T-cell (primary cell): ENCODE measurements at regions not wholly inside any gene's neighbourhood (a gene's known extent, or its start where the extent isn't known, plus 50 kb on each side); places are given as distances from the start of the nearest gene placed in this dataset.

ENCODE experiments used
- ATAC-seq, 4 experiments: fragments of 200-7000 bp in 3 of 4; fragments of 150-1000 bp in 1 of 4; cut with Tn5 transposase; replicated peaks in 1 of 4; 1 replicate in 3 of 4; 2 replicates in 1 of 4; pipeline ENCODE4 v1.10.0; 2021; ENCODE audit warnings: moderate library complexity in 3 of 4, mild to moderate bottlenecking in 2 of 4, moderate number of reproducible peaks in 1 of 4
- CTCF ChIA-PET, 2 donors: fragments of 300-600 bp; sonication (Branson Sonifier 250); formaldehyde crosslinking; loops; one replicate each; lab custom pipeline; 2022; ENCODE audit warnings: antibody characterized with exemption in 2 of 2; lab: Charles Lee
- POLR2A ChIA-PET, 2 donors: fragments of 300-600 bp; sonication (Branson Sonifier 250); formaldehyde crosslinking; loops; one replicate each; lab custom pipeline; 2022; ENCODE audit warnings: antibody characterized with exemption in 2 of 2; lab: Charles Lee
- DNase-seq, 35 experiments: peaks; one replicate each; pipeline versions ENCODE4 v3.0.0 to v3.0.0-alpha.2; 2013 to 2023
- H3K27ac ChIP-seq: one replicate; pipeline ENCODE4 v1.5.1; 2013; ENCODE audit warnings: low read length
- H3K27me3 ChIP-seq, 2 experiments: replicated peaks in 1 of 2; 1 replicate in 1 of 2; 2 replicates in 1 of 2; pipeline versions ENCODE4 v1.6.1 to v1.7.0; 2013; ENCODE audit warnings: low read length in 1 of 2, mixed read lengths in 1 of 2; ENCODE audit not compliant: control insufficient read depth in 2 of 2, insufficient read depth in 2 of 2; ENCODE audit errors: extremely low read depth in 1 of 2
- H3K36me3 ChIP-seq, 2 donors: 1 replicate in 1 of 2; 2 replicates in 1 of 2; pipeline versions ENCODE4 v1.6.1 to v1.7.0; 2013; ENCODE audit warnings: low read length in 1 of 2; ENCODE audit not compliant: control insufficient read depth in 2 of 2, insufficient read depth in 1 of 2; ENCODE audit errors: extremely low read depth in 1 of 2
- H3K4me1 ChIP-seq, 2 experiments: 1 replicate in 1 of 2; 2 replicates in 1 of 2; pipeline versions ENCODE4 v1.6.1 to v1.7.0; 2013; ENCODE audit warnings: low read length in 2 of 2, mixed read lengths in 1 of 2; ENCODE audit not compliant: insufficient read depth in 2 of 2, control insufficient read depth in 1 of 2; ENCODE audit errors: extremely low read depth in 1 of 2
- H3K4me3 ChIP-seq, 2 donors: 1 replicate in 1 of 2; 2 replicates in 1 of 2; pipeline versions ENCODE4 v1.5.1 to v1.7.0; 2013; ENCODE audit warnings: mild to moderate bottlenecking in 2 of 2, low read length in 1 of 2, moderate library complexity in 1 of 2; ENCODE audit not compliant: control insufficient read depth in 1 of 2; ENCODE audit errors: extremely low read depth in 1 of 2
- H3K9me3 ChIP-seq: 2 replicates; pipeline ENCODE4 v1.7.0; 2013
- H3K27ac Mint-ChIP-seq, 2 donors: one replicate each; pipeline ENCODE4 v1.8.0; 2020 to 2021; ENCODE audit warnings: mild to moderate bottlenecking in 2 of 2, mixed read lengths in 2 of 2
- H3K27me3 Mint-ChIP-seq, 2 donors: one replicate each; pipeline ENCODE4 v1.8.0; 2021 to 2022; ENCODE audit warnings: mixed read lengths in 2 of 2
- H3K36me3 Mint-ChIP-seq: one replicate; pipeline ENCODE4 v1.8.0; 2021; ENCODE audit warnings: mixed read lengths
- H3K4me1 Mint-ChIP-seq, 3 donors: one replicate each; pipeline ENCODE4 v1.8.0; 2020 to 2022; ENCODE audit warnings: mixed read lengths in 3 of 3, mild to moderate bottlenecking in 1 of 3
- H3K4me3 Mint-ChIP-seq, 3 donors: one replicate each; pipeline ENCODE4 v1.8.0; 2020 to 2022; ENCODE audit warnings: mild to moderate bottlenecking in 3 of 3, mixed read lengths in 3 of 3, moderate library complexity in 3 of 3
- H3K9me3 Mint-ChIP-seq, 3 donors: one replicate each; pipeline ENCODE4 v1.8.0; 2020 to 2022; ENCODE audit warnings: mixed read lengths in 3 of 3
- WGBS: methylation state at CpG from one replicate; pipeline ENCODE4 v1.1.5; 2013; ENCODE audit warnings: missing lambda C conversion rate; ENCODE audit not compliant: insufficient coverage; 5-methylcytosine and 5-hydroxymethylcytosine counted together

DNA sequence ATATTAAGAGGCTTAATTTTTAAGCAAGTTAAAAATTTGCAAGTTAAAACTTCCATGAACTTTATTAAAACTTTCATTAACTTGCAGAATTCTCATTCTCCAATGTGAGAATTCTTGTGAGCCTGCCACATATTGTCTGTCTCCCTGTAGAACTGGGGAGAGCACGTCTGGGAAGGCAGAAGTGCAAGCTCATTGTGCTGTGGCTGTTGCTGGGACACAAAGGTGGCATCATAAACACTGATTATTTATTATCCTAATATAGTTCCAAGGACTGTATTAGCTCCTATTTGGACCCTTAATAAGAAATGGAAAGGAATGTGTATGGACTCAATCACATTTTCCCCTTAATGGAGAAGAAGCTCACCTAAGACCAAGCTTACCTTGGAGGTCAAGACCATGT, 68.7 kb upstream of the MROH9 start:
- ATAC-seq (no peak), DNase-seq (no peak)
- Mint-ChIP-seq H3K9me3 (no peaks in the 10 kb centered on the region), H3K27me3 (peaks cover 8 to 11% of the 10 kb centered on the region in 2 donors), H3K36me3 (no peaks in the 10 kb centered on the region), H3K4me1 (peaks cover 0 to 6% (median 2%) of the 10 kb centered on the region in 3 donors), H3K27ac (no peak overlapping the region), H3K4me3 (no peak overlapping the region)
- ChIA-PET POLR2A (no interaction called here), CTCF (no interaction called here)
- H3K4me1 ChIP-seq = no peaks in the 10 kb centered on the region
- H3K36me3 ChIP-seq = no peaks in the 10 kb centered on the region
- no peaks in the 10 kb centered on the region for H3K27me3 ChIP-seq
- no peaks in the 10 kb centered on the region for H3K9me3 ChIP-seq
- no peak overlapping the region for H3K27ac ChIP-seq
- WGBS = no CpG with 5 or more reads among the region's 1 CpG
- H3K4me3 ChIP-seq = no peak overlapping the region

DNA sequence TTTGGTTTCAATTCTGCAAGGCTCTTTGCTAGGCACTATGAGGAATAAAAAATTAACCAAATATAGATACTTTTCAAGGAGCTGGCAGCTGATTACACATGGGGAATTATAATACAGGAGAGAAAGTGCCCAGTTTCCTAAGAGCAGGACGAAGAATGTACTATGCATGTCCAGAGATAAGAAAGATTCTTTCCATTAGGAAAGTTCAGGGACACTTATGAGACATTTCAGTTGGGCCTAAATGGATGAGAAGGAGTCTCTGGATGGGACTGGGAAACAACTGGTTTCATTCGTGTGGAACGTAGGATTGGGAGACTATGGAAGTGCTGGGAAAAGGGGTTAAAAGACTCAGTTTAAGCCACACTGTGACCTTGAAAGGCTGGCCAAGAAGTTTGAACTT, 63.5 kb upstream of the MROH9 start:
- H3K27ac Mint-ChIP-seq = no peak overlapping the region
- no peaks in the 10 kb centered on the region for H3K9me3 Mint-ChIP-seq
- H3K4me3 Mint-ChIP-seq = no peak overlapping the region
- no peaks in the 10 kb centered on the region for H3K36me3 Mint-ChIP-seq
- Histone ChIP-seq H3K27ac (no peak overlapping the region), H3K36me3 (no peaks in the 10 kb centered on the region), H3K27me3 (no peaks in the 10 kb centered on the region), H3K4me1 (no peaks in the 10 kb centered on the region), H3K9me3 (no peaks in the 10 kb centered on the region), H3K4me3 (no peak overlapping the region)
- no peak for DNase-seq
- ChIA-PET POLR2A (interaction anchor here in 1 of 2 donors (0.6 kb wide), 1 partner anchor 945 kb away, joined by 3 read pairs; no protein-coding TSS in a partner anchor), CTCF (no interaction called here)
- WGBS = 70% methylated on average over 2 of the region's 3 CpGs
- no peak for ATAC-seq
- no peaks in the 10 kb centered on the region for H3K4me1 Mint-ChIP-seq
- H3K27me3 Mint-ChIP-seq = peaks cover 11 to 21% of the 10 kb centered on the region in 2 donors

DNA sequence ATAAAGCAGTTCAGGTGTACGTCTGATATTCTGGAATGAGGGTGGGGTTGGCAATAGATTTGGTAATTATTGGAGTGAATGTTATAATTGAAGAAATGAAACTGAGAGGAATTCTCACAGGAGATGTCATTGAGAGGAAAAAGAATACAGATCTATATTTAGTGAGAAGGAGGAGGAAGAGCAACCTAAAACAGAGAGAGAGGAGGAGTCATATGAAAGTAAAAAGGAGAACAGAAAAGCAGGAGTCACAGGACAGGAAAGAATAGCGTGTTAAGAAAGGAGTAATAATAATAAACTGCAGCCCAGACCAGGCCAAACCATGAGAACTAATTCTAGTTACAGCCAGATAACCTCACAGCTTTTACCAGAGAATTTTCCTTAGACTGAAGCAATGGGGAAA, 62.7 kb upstream of the MROH9 start:
- H3K4me3 ChIP-seq = no peak overlapping the region
- Mint-ChIP-seq H3K27me3 (peaks cover 12 to 21% of the 10 kb centered on the region in 2 donors), H3K27ac (no peak overlapping the region), H3K4me3 (no peak overlapping the region), H3K36me3 (no peaks in the 10 kb centered on the region), H3K9me3 (no peaks in the 10 kb centered on the region), H3K4me1 (no peaks in the 10 kb centered on the region)
- ATAC-seq (no peak), DNase-seq (no peak)
- no peaks in the 10 kb centered on the region for H3K36me3 ChIP-seq
- ChIA-PET POLR2A (no interaction called here), CTCF (no interaction called here)
- no peak overlapping the region for H3K27ac ChIP-seq
- no peaks in the 10 kb centered on the region for H3K27me3 ChIP-seq
- H3K4me1 ChIP-seq = no peaks in the 10 kb centered on the region
- WGBS = 50% methylated on average over 1 of the region's 2 CpGs
- H3K9me3 ChIP-seq = no peaks in the 10 kb centered on the region

DNA sequence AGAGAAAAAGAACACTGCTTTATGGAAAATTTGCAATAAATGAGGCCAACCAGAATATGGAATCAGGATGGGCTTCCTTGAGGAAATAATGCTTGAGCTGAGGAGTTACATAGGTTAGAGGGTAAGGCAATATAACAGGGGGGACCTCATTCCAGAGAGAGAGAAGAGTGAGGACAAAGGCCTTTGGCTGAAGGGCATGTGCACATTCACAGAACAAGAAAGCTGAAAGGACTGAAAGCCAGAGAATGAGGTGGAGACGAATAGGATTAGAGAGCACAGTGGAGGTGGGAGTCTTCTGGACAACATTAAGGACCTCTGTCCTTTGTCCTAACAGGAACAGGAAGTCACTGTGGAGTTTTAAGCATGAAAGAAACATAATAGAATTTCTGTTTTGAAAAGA, 60.7 kb upstream of the MROH9 start:
- Mint-ChIP-seq H3K9me3 (peaks cover 0 to 4% (median 4%) of the 10 kb centered on the region in 3 donors), H3K36me3 (no peaks in the 10 kb centered on the region), H3K4me3 (no peak overlapping the region), H3K27ac (no peak overlapping the region), H3K27me3 (peaks cover 12 to 21% of the 10 kb centered on the region in 2 donors), H3K4me1 (no peaks in the 10 kb centered on the region)
- H3K27ac ChIP-seq = no peak overlapping the region
- WGBS = 82% methylated on average over 1 of the region's 1 CpG
- H3K4me1 ChIP-seq = no peaks in the 10 kb centered on the region
- H3K36me3 ChIP-seq = no peaks in the 10 kb centered on the region
- POLR2A ChIA-PET = no interaction called here
- no peaks in the 10 kb centered on the region for H3K9me3 ChIP-seq
- no peaks in the 10 kb centered on the region for H3K27me3 ChIP-seq
- ATAC-seq (no peak), DNase-seq (no peak)
- CTCF ChIA-PET = no interaction called here
- H3K4me3 ChIP-seq = no peak overlapping the region

DNA sequence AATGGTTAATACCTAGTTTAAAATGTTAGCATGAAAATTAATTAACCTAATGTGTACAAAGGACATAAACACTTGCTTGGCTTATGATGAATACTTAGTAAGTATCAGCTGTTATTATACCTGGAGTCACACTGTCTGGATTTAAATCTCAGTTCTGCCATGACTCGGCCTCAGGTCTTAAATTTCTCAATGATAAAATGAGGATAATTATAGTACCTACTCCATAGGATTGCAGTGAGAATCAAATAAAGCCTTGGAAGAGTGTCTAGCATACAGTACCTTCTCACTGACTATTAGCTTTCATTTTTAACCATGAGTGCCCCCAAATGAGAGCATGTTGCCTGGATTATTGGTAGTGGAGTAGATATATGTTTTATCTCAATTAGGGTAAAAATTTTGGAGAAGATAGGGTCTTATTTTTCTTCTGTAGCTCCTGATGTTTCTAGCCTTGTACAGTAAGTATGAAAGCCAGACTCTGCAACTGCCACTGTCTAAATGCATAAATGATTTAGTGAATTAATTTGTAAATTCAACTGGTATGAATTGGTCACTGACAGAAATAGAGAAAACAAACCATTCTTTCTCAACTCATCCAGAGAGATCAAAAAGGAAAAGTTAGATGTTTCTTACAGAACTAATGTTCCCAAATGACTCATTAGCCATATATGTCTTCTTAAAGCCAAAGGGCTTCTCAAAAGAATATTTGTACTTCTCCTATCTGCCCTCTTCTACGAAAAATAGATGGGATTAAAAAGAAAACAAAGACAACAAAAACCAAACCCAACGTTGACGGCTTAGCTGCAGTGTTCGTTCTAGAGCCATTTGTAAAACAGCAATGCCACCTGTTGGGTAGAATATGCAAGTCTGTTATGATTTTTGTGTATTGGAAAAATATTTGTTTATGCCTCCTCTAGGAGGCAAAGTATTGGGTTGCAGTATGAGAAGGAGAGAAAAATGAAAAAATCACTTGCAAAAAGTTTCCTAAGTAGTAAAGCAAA, 53.8 kb upstream of the MROH9 start:
- H3K4me1 Mint-ChIP-seq = no peaks in the 10 kb centered on the region
- H3K9me3 Mint-ChIP-seq = peaks cover 0 to 4% (median 4%) of the 10 kb centered on the region in 3 donors
- DNase-seq (no peak), ATAC-seq (no peak)
- Histone ChIP-seq H3K4me3 (no peak overlapping the region), H3K27ac (no peak overlapping the region), H3K9me3 (no peaks in the 10 kb centered on the region), H3K36me3 (no peaks in the 10 kb centered on the region), H3K4me1 (no peaks in the 10 kb centered on the region), H3K27me3 (no peaks in the 10 kb centered on the region)
- ChIA-PET POLR2A (no interaction called here), CTCF (no interaction called here)
- H3K36me3 Mint-ChIP-seq = no peaks in the 10 kb centered on the region
- H3K4me3 Mint-ChIP-seq = no peak overlapping the region
- H3K27me3 Mint-ChIP-seq = peaks cover 3 to 8% of the 10 kb centered on the region in 2 donors
- WGBS = no CpG with 5 or more reads among the region's 5 CpGs
- no peak overlapping the region for H3K27ac Mint-ChIP-seq
